GM12875 (cell line): ENCODE measurements at regions not wholly inside any gene's neighbourhood (a gene's known extent, or its start where the extent isn't known, plus 50 kb on each side); places are given as distances from the start of the nearest gene placed in this dataset.

ENCODE experiments used
- H3K4me3 ChIP-seq: one replicate; pipeline ENCODE4 v1.5.1; 2011; ENCODE audit warnings: low read depth, low read length, control low read depth
- TF ChIP-seq, protein P1 (sequence below): IDR thresholded peaks from 2 replicates; pipeline ENCODE4 v1.5.1; 2011; ENCODE audit warnings: low read depth, mild to moderate bottlenecking, control low read depth, inconsistent platforms, low read length, moderate library complexity, borderline replicate concordance; ENCODE audit not compliant: insufficient read depth

DNA sequence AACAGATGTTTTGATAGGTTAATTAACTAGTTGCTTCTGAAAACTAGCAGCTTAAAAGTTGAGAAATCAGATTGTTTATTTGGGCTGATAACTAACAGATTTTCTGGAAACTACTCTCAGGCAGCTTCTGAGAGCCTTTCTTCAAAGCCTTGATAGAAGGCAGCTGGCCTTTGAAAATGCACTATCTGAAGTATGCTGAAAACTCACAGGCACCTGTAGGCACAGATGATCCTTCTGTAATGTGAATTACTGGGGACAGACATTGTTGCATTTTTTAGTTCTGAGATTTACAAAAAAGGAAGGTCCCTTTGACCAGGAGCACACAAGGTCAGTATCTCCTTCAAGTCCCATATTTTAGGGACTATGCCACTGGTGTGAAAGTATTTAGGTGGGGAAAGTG is 460.8 kb upstream of the CNTN5 start:
- TF ChIP-seq, protein P1, sequence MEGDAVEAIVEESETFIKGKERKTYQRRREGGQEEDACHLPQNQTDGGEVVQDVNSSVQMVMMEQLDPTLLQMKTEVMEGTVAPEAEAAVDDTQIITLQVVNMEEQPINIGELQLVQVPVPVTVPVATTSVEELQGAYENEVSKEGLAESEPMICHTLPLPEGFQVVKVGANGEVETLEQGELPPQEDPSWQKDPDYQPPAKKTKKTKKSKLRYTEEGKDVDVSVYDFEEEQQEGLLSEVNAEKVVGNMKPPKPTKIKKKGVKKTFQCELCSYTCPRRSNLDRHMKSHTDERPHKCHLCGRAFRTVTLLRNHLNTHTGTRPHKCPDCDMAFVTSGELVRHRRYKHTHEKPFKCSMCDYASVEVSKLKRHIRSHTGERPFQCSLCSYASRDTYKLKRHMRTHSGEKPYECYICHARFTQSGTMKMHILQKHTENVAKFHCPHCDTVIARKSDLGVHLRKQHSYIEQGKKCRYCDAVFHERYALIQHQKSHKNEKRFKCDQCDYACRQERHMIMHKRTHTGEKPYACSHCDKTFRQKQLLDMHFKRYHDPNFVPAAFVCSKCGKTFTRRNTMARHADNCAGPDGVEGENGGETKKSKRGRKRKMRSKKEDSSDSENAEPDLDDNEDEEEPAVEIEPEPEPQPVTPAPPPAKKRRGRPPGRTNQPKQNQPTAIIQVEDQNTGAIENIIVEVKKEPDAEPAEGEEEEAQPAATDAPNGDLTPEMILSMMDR: no peak
- no peak overlapping the region for H3K4me3 ChIP-seq

DNA sequence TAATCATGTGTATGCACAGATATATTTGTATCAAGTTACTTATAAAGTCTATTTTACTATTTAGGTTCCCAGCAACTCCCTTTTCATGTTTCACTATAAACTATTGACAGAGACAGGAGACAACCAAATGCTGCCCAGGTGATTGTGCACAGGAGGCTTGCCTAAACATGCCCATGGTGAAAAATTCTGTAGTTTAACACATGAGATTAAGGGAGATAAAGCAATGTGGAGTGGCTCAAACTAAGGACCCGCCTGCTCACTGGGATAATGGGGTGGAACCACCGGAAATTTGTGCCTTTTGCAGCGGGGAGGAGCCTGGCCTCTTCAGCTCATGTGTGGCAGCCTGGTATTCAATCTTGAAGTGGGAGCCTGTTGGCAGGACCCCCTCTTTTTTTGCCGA is 459.5 kb upstream of the CNTN5 start:
- no peak overlapping the region for H3K4me3 ChIP-seq
- TF ChIP-seq, protein P1: no peak

- H3K4me3 ChIP-seq: no peak overlapping the region
- TF ChIP-seq, protein P1: no peak
Observed at GRCh38 chr11:98561877-98562395, 458.8 kb upstream of the CNTN5 start.

GRCh38 chr11:98564233-98564632 is 456.5 kb upstream of the CNTN5 start:
- H3K4me3 ChIP-seq: no peak overlapping the region
- TF ChIP-seq, protein P1: no peak

DNA sequence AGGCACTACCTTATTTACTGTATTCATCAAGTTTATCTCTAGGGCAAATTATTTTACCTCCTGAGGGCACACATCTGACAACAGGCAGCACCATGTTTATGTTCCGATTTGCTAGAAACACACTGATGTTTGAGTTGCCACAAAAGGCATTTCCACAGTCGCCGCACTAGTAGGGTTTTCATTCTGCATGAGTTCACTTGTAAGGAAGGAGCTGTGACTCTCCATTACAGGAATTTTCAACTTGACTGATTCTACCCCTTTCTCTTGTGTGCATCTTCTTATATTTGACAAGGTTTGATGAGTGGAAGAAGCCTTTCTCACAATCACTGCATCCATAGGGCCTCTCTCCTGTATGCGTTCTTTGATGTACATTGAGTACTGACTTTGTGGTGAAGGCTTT is 455.9 kb upstream of the CNTN5 start:
- no peak overlapping the region for H3K4me3 ChIP-seq
- TF ChIP-seq, protein P1: no peak

DNA sequence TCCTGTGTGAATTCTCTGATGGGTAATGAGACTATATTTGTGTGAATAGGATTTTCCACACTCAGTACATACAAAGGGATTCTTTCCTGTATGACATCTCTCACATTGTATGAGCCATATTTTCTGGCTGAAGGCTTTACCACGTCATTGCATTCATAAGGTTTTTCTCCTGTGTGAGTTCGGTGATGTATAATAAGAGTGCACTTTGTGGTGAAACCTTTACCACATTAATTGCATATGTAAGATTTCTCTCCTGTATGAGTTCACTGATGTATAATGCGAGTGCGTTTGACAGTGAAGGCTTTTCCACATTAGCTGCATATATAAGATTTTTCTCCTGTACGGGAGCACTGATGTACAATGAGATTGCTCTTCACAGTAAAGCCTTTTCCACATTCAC is 455.4 kb upstream of the CNTN5 start:
- TF ChIP-seq, protein P1: no peak

GRCh38 chr11:98566978-98567377 is 453.8 kb upstream of the CNTN5 start:
- H3K4me3 ChIP-seq: no peak overlapping the region
- TF ChIP-seq, protein P1: no peak

More for the DNA sequence above, 455.4 kb upstream of the CNTN5 start:
- no peak overlapping the region for H3K4me3 ChIP-seq
